ENCODE measurements at regions not wholly inside any gene's neighbourhood (a gene's known extent, or its start where the extent isn't known, plus 50 kb on each side); places are given as distances from the start of the nearest gene placed in this dataset.

- TF ChIP-seq CTCF (IDR thresholded peaks at IDR 0.05): no peak
- TF ChIP-seq POLR2A (IDR thresholded peaks at IDR 0.05): no peak
Measured at GRCh38 chr1:162974810-162975209, 94.4 kb upstream of the RGS4 start.
